Naive thymus-derived CD4-positive, alpha-beta T cell (primary cell): ENCODE measurements at regions not wholly inside any gene's neighbourhood (a gene's known extent, or its start where the extent isn't known, plus 50 kb on each side); places are given as distances from the start of the nearest gene placed in this dataset.
A peak's percentile ranks its signal among the peaks of the same experiment; 100 is the strongest.

Source experiments
- ATAC-seq: fragments of 150-1000 bp; cut with Tn5 transposase; 2 replicates; pipeline ENCODE4 v1.10.0; 2021; ENCODE audit warnings: mild to moderate bottlenecking, moderate library complexity
- CTCF ChIA-PET: fragments of 350-600 bp; sonication (Branson Sonifier 250); formaldehyde crosslinking; loops from one replicate; lab custom pipeline; 2021; ENCODE audit warnings: antibody characterized with exemption; lab: Charles Lee
- POLR2A ChIA-PET: fragments of 350-600 bp; sonication (Branson Sonifier 250); formaldehyde crosslinking; loops from one replicate; lab custom pipeline; 2021; ENCODE audit warnings: antibody characterized with exemption, inconsistent platforms; lab: Charles Lee
- DNase-seq, 9 donors: peaks; one replicate each; pipeline versions ENCODE4 v3.0.0 to v3.0.0-alpha.2; 2020 to 2022; ENCODE audit warnings: mixed read lengths in 1 of 9
- H3K27ac ChIP-seq: one replicate; pipeline ENCODE4 v1.7.0; 2013; ENCODE audit warnings: mild to moderate bottlenecking, low read depth, low read length, moderate library complexity
- H3K27me3 ChIP-seq, 2 donors: one replicate each; pipeline ENCODE4 v1.7.0; 2013; ENCODE audit warnings: low read length in 2 of 2, mild to moderate bottlenecking in 2 of 2, moderate library complexity in 2 of 2; ENCODE audit not compliant: control insufficient read depth in 2 of 2, insufficient read depth in 2 of 2
- H3K36me3 ChIP-seq, 3 experiments: 1 replicate in 2 of 3; 2 replicates in 1 of 3; pipeline ENCODE4 v1.7.0; 2013; ENCODE audit warnings: low read length in 3 of 3, mild to moderate bottlenecking in 3 of 3, moderate library complexity in 1 of 3; ENCODE audit not compliant: insufficient read depth in 3 of 3, control insufficient read depth in 2 of 3
- H3K4me1 ChIP-seq, 2 donors: one replicate each; pipeline ENCODE4 v1.7.0; 2013; ENCODE audit warnings: low read length in 2 of 2, mild to moderate bottlenecking in 2 of 2, moderate library complexity in 1 of 2; ENCODE audit not compliant: control insufficient read depth in 2 of 2, insufficient read depth in 2 of 2
- H3K4me3 ChIP-seq: 2 replicates; pipeline ENCODE4 v1.7.0; 2013; ENCODE audit warnings: mild to moderate bottlenecking, low read length
- H3K9me3 ChIP-seq, 3 experiments: 1 replicate in 2 of 3; 2 replicates in 1 of 3; pipeline ENCODE4 v1.7.0; 2013; ENCODE audit warnings: low read length in 3 of 3; ENCODE audit not compliant: control insufficient read depth in 2 of 3
- H3K27ac Mint-ChIP-seq, 9 donors: one replicate each; pipeline ENCODE4 v1.8.0; 2020 to 2022; ENCODE audit warnings: mixed read lengths in 9 of 9, mild to moderate bottlenecking in 8 of 9, moderate library complexity in 5 of 9, inconsistent platforms in 2 of 9
- H3K27me3 Mint-ChIP-seq, 5 donors: one replicate each; pipeline ENCODE4 v1.8.0; 2021 to 2022; ENCODE audit warnings: mixed read lengths in 5 of 5, mild to moderate bottlenecking in 1 of 5
- H3K36me3 Mint-ChIP-seq, 5 donors: one replicate each; pipeline ENCODE4 v1.8.0; 2020 to 2022; ENCODE audit warnings: mixed read lengths in 5 of 5, mild to moderate bottlenecking in 3 of 5, inconsistent platforms in 1 of 5
- H3K4me1 Mint-ChIP-seq, 7 donors: one replicate each; pipeline ENCODE4 v1.8.0; 2020 to 2022; ENCODE audit warnings: mixed read lengths in 7 of 7, mild to moderate bottlenecking in 3 of 7, inconsistent platforms in 1 of 7
- H3K4me3 Mint-ChIP-seq, 10 donors: one replicate each; pipeline ENCODE4 v1.8.0; 2020 to 2022; ENCODE audit warnings: mild to moderate bottlenecking in 10 of 10, mixed read lengths in 10 of 10, moderate library complexity in 6 of 10, inconsistent platforms in 2 of 10
- H3K9me3 Mint-ChIP-seq, 11 donors: one replicate each; pipeline ENCODE4 v1.8.0; 2020 to 2022; ENCODE audit warnings: mixed read lengths in 11 of 11, mild to moderate bottlenecking in 4 of 11, inconsistent platforms in 1 of 11, moderate library complexity in 1 of 11
- intact Hi-C, 2 donors: fragments of 100-400 bp; cut with micrococcal nuclease; formaldehyde crosslinking; loops; one replicate each; pipeline ENCODE4 v1.15.1; 2023

DNA sequence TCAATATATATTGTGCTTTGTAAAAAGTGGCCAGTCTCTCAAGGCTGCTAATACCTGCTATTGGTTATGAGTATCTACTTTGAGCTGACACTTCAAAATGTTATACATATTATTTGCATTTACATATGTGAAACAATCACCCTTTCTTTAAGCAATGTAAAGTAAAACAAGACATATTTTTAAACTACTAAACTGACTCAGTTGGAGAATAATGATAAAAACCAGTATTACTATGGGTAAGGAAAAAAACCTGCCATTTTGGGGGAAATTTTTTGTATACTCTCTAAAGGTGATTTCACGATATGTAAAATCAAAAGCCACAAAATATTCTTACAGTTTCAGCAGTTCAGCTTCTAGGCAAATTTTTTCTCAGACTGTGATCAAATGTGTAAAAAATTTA lies 232.3 kb downstream of the PRL start:
- ATAC-seq (no peak), DNase-seq (no peak)
- Mint-ChIP-seq H3K9me3 (peaks cover 0 to 3% (median 0%) of the 10 kb centered on the region in 11 donors), H3K4me1 (peaks cover 8 to 34% (median 19%) of the 10 kb centered on the region in 7 donors), H3K4me3 (no peak overlapping the region), H3K27me3 (peaks cover 0 to 10% (median 0%) of the 10 kb centered on the region in 5 donors), H3K36me3 (no peaks in the 10 kb centered on the region), H3K27ac (no peak overlapping the region)
- intact Hi-C loops = loop anchor here in 1 of 2 donors (5.0 kb wide), 1 partner anchor 37 kb away; no protein-coding TSS in a partner anchor
- H3K27me3 ChIP-seq = no peaks in the 10 kb centered on the region
- no peaks in the 10 kb centered on the region for H3K36me3 ChIP-seq
- CTCF ChIA-PET = no interaction called here
- no peaks in the 10 kb centered on the region for H3K9me3 ChIP-seq
- H3K4me3 ChIP-seq = no peak overlapping the region
- H3K27ac ChIP-seq = no peak overlapping the region
- POLR2A ChIA-PET = no interaction called here
- no peaks in the 10 kb centered on the region for H3K4me1 ChIP-seq

DNA sequence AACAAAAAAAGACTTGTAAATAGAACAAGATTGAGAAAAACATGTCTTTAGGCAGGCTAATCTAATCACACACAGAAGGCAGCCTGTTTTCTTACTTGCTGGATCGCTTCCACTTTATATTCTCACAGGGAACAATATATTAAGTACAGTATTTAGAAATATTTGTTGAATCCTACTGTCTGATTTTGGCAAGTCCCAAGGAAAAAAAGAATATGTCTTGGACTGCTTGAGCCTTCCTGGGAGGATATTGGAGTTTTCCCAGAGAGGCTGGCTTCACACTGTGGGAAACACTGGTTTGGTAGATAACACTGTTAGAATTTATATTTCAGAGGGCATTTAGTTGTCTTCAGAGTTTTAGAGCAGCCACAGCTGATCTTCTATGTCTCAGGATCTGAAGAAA lies 229.7 kb downstream of the PRL start:
- no peaks in the 10 kb centered on the region for H3K9me3 ChIP-seq
- CTCF ChIA-PET = no interaction called here
- POLR2A ChIA-PET = no interaction called here

DNA sequence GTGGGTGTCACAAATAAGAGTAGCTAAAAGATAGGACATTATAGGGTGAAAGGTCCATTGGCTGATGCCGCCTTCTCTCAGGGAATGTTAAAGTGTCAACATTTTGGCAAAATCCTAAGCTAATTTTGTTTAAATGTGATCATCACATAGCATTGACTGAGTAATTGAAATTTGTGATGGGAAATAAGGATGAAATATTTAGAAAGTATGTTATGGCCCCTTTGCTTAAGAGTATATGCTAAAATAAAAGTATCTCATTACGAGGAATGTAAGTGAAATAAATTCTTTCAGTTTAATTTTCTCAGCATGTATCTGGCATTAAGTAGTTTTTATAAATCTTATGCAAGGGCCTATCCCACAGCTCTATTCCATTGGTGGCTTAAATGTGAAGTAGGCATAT lies 229.2 kb downstream of the PRL start:
- H3K27me3 Mint-ChIP-seq = peaks cover 0 to 4% (median 0%) of the 10 kb centered on the region in 5 donors
- Histone ChIP-seq H3K4me3 (no peak overlapping the region), H3K27me3 (no peaks in the 10 kb centered on the region), H3K36me3 (no peaks in the 10 kb centered on the region), H3K9me3 (no peaks in the 10 kb centered on the region), H3K27ac (no peak overlapping the region), H3K4me1 (no peaks in the 10 kb centered on the region)
- H3K36me3 Mint-ChIP-seq = no peaks in the 10 kb centered on the region
- peaks cover 6 to 13% (median 8%) of the 10 kb centered on the region in 7 donors for H3K4me1 Mint-ChIP-seq
- CTCF ChIA-PET = no interaction called here
- peaks cover 0 to 3% (median 0%) of the 10 kb centered on the region in 11 donors for H3K9me3 Mint-ChIP-seq
- intact Hi-C loops = no loop called here
- H3K27ac Mint-ChIP-seq = no peak overlapping the region
- no peak overlapping the region for H3K4me3 Mint-ChIP-seq
- no peak for DNase-seq
- POLR2A ChIA-PET = no interaction called here
- no peak for ATAC-seq

More for the DNA sequence above, 229.7 kb downstream of the PRL start:
- peak overlapping the region in 1 of 9 donors; percentile 61 for H3K27ac Mint-ChIP-seq
- Histone ChIP-seq H3K4me1 (no peaks in the 10 kb centered on the region), H3K36me3 (no peaks in the 10 kb centered on the region), H3K4me3 (no peak overlapping the region), H3K27me3 (no peaks in the 10 kb centered on the region), H3K27ac (no peak overlapping the region)
- no peak for ATAC-seq
- H3K36me3 Mint-ChIP-seq = no peaks in the 10 kb centered on the region
- H3K4me1 Mint-ChIP-seq = peaks cover 8 to 19% (median 12%) of the 10 kb centered on the region in 7 donors
- peaks cover 0 to 3% (median 0%) of the 10 kb centered on the region in 11 donors for H3K9me3 Mint-ChIP-seq
- H3K27me3 Mint-ChIP-seq = peaks cover 0 to 4% (median 0%) of the 10 kb centered on the region in 5 donors
- intact Hi-C loops = no loop called here
- H3K4me3 Mint-ChIP-seq = no peak overlapping the region
- no peak for DNase-seq

DNA sequence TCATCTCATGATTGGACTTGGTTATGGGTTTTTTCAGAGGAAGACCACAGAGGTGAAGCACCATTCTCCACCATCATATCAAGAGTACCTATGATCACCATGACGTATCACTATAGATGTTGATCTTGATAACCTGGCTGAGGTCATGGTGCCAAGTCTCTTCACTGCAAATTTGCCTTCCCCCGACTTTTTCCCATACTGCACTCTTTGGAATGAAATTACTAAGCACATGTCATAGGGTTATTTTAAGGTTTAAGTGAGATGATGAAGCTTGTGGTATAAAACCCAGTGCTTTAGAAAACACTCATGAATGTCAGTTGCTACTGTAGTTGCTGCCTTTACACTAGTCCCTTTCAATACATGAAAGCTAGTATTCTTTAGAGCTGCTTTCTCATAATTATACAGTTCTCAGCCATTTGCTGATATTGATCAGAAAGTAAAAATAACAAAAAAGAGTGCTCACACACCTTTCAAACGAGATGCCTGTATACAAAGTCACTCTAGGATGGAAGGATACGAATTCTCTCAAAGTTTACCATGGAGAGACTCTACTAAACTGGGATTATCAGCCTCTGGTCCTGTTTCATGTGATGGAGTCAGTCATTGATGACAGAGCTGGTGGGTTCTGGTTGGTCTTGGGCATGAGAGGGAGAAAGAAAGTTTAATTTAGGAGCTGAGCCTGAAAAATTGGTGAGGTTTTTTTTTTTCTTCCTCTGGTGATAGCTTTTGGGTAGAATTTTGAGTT lies 228.1 kb downstream of the PRL start:
- Histone ChIP-seq H3K27ac (no peak overlapping the region), H3K36me3 (no peaks in the 10 kb centered on the region), H3K4me1 (no peaks in the 10 kb centered on the region), H3K9me3 (no peaks in the 10 kb centered on the region), H3K27me3 (no peaks in the 10 kb centered on the region), H3K4me3 (no peak overlapping the region)
- H3K9me3 Mint-ChIP-seq = peaks cover 0 to 3% (median 0%) of the 10 kb centered on the region in 11 donors
- peaks cover 0 to 4% (median 0%) of the 10 kb centered on the region in 5 donors for H3K27me3 Mint-ChIP-seq
- POLR2A ChIA-PET = no interaction called here
- H3K36me3 Mint-ChIP-seq = no peaks in the 10 kb centered on the region
- ATAC-seq = no peak
- intact Hi-C loops = no loop called here
- H3K27ac Mint-ChIP-seq = peak overlapping the region in 1 of 9 donors; percentile 65
- H3K4me1 Mint-ChIP-seq = peaks cover 0 to 4% (median 2%) of the 10 kb centered on the region in 7 donors
- no peak for DNase-seq
- CTCF ChIA-PET = no interaction called here
- H3K4me3 Mint-ChIP-seq = no peak overlapping the region

DNA sequence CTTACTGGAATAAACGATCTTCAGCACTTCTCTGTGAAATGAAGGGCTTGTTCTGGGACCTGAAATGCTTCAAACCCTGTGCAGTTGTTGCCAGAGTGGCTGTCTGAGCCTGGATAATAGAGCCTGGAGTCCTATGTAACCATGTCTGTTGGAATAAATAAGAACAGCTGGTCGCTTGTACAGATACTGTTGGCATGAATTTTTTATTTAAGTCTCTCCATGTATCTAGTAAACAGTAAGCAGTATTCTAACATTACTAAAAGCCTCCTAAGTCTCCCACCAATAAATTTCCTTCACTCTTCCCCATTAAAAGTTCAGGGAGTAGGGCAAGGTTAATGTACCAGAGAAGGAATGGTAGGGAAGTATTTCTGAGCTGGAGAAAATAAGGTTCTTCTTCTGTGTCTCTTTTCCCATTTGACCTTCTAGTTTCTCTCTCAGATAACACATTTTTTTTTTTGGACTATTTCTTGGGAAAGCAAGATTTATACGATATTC lies 227.5 kb downstream of the PRL start:
- no peaks in the 10 kb centered on the region for H3K27me3 ChIP-seq
- ChIA-PET CTCF (no interaction called here), POLR2A (no interaction called here)
- no peak overlapping the region for H3K27ac ChIP-seq
- Mint-ChIP-seq H3K36me3 (no peaks in the 10 kb centered on the region), H3K4me1 (peaks cover 0 to 4% (median 0%) of the 10 kb centered on the region in 7 donors), H3K9me3 (peaks cover 0 to 6% (median 0%) of the 10 kb centered on the region in 11 donors), H3K27me3 (peaks cover 0 to 4% (median 0%) of the 10 kb centered on the region in 5 donors), H3K4me3 (no peak overlapping the region), H3K27ac (peak overlapping the region in 1 of 9 donors; percentile 65)
- no peaks in the 10 kb centered on the region for H3K9me3 ChIP-seq
- H3K36me3 ChIP-seq = no peaks in the 10 kb centered on the region
- intact Hi-C loops = no loop called here
- ATAC-seq (no peak), DNase-seq (no peak)
- H3K4me3 ChIP-seq = no peak overlapping the region
- no peaks in the 10 kb centered on the region for H3K4me1 ChIP-seq

DNA sequence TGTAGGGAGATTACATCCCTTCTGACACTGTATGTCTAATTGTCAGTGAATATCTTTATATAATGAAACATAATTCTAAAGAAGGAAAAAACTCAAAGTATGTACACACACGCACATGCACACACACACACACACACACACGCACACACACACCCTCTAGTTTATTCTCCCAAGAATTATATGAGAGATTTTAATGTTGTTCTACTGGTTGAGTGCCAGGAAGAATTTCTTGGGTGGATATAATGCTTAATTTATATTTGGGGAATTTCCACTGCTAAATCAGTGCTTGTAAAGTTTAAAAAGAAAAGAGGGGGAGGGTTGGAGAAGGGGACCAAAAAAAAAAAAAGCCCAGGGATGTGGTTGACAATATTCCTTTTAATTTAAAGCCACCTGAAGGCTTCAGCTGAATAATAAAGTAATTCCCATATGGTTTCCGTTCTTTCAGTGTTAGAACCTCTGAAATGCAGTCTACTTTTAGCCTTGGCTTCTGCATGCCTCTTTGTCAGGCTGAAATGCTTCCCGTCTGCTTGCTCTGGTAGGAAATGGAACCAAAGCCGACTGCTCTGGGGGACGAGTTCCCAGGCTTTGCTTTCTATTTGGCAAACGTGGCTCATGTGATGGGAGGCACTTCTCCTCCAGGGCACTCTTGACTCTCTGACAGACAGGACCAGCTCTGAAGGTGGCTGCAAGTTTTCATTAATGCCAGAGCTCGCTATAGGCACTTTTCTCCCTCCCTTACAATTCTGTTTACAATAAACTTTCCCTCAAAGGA lies 225.4 kb downstream of the PRL start:
- peaks cover 0 to 4% (median 0%) of the 10 kb centered on the region in 5 donors for H3K27me3 Mint-ChIP-seq
- Histone ChIP-seq H3K27me3 (no peaks in the 10 kb centered on the region), H3K36me3 (no peaks in the 10 kb centered on the region), H3K4me3 (no peak overlapping the region), H3K4me1 (no peaks in the 10 kb centered on the region), H3K27ac (no peak overlapping the region), H3K9me3 (no peaks in the 10 kb centered on the region)
- H3K9me3 Mint-ChIP-seq = peaks cover 0 to 7% (median 0%) of the 10 kb centered on the region in 11 donors
- no peak overlapping the region for H3K27ac Mint-ChIP-seq
- no peak for ATAC-seq
- CTCF ChIA-PET = no interaction called here
- POLR2A ChIA-PET = no interaction called here
- H3K4me1 Mint-ChIP-seq = peaks cover 0 to 4% (median 0%) of the 10 kb centered on the region in 7 donors
- intact Hi-C loops = no loop called here
- H3K4me3 Mint-ChIP-seq = peak overlapping the region in 2 of 10 donors; percentile 9 to 20
- DNase-seq = no peak
- H3K36me3 Mint-ChIP-seq = no peaks in the 10 kb centered on the region
